Activated CD4-positive, alpha-beta T cell treated with anti-CD3 and anti-CD28 coated beads, Interleukin-2, Interleukin-4, amounts not matched to agents 100 ng/mL and 50 ng/mL, durations not matched to agents 16 hours and 8 hours (primary cell): ENCODE measurements at regions not wholly inside any gene's neighbourhood (a gene's known extent, or its start where the extent isn't known, plus 50 kb on each side); places are given as distances from the start of the nearest gene placed in this dataset.

Source experiments
- DNase-seq: peaks from one replicate; pipeline ENCODE4 v3.0.0-alpha.2; 2020; ENCODE audit warnings: low spot score

DNA sequence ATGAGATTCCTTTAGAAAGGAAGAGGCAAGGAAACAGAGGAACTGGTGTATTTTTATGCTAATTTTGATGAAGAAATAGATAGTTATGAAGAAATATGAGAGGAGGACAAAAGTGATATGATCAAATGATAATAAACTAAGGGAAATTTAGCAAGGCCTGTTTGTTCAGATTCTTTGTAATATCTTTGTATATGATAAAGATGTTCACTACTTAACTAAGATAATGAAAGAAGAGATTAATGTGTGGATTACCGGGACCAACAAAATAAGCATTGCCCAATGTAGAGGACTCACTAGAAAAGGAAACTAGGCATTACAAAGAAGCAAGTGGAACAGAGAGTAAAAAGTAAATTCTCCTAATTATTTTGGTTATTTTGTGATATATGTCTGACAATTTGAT, 99.0 kb upstream of the FIGN start:
- no peak for DNase-seq

GRCh38 chr2:163834221-163834620, 98.4 kb upstream of the FIGN start:
- DNase-seq, result no peak

DNA sequence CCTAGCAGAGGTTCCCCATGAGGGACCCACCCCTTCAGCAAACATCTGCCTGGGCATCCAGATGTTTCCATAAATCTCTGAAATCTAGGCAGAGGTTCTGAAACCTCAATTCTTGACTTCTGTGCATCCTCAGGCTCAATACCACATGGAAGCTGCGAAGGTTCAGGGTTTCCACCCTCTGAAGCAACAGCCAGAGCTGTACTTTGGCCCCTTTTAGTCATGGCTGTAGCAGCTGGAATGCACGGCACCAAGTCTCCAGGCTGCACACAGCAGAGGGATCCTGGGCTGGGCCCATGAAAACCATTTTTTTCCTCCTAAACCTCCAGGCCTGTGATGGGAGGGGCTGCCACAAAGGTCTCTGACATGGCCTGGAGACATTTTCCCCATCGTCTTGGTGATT, 93.0 kb upstream of the FIGN start:
- no peak for DNase-seq

DNA sequence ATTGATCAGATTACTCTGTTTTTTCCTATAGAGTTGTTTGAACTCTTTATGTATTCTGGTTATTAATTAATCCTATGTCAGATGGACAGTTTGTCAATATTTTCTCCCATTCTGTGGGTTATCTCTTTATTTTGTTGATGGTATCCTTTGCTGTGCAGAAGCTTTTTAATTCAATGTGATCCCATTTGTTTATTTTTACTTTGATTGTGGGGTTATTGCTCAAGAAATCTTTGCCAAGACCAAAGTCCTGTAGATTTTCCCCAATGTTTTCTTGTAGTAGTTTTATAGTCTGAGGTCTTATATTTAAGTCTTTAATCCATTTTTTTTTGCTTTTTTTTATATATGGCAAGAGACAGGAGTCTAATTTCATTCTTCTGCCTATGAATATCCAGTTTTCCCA, 86.2 kb upstream of the FIGN start:
- no peak for DNase-seq

GRCh38 chr2:163812926-163813520, 77.2 kb upstream of the FIGN start:
- DNase-seq, result no peak

GRCh38 chr2:163808406-163808805, 72.6 kb upstream of the FIGN start:
- DNase-seq, result no peak

GRCh38 chr2:163802284-163802683, 66.5 kb upstream of the FIGN start:
- no peak for DNase-seq

DNA sequence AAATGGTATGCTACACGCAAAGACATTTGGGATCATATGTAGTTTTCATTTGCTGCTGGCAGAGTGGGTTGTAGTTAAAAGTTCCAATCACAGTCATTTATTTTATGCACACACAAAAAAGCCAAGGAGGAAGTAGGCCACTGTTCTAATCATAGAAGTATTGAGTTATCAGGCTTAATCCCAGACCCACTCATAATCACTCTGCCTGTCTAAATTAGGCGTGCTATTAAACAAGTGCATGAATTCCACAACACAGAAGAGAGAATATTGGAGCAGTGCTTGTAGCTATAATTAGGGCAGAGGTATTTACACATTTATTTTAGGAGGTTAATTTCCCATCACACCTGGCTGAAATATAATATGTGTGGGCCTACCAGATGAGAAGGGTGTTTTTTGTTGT, 65.7 kb upstream of the FIGN start:
- DNase-seq, result no peak

DNA sequence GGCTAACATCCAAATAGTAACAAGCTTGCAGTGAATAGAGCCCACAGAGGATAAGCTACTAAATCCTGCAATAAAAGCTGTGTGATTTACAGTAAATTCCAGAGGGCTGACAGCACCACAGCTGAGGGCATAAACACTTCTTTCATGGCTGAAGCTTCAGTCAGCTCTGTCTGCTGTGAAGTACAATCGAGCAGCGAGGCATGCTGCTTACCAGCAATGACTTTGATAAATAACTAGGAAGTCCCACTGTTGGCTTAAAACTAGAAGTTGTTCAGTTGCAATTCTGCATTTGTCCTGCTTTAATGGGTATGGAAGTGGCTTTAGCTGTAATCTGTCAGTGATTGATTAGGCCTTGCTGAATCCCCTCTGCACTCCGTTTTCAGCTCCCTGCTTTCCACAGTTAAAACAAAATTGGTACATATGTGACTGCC, 65.2 kb upstream of the FIGN start:
- DNase-seq, result no peak

DNA sequence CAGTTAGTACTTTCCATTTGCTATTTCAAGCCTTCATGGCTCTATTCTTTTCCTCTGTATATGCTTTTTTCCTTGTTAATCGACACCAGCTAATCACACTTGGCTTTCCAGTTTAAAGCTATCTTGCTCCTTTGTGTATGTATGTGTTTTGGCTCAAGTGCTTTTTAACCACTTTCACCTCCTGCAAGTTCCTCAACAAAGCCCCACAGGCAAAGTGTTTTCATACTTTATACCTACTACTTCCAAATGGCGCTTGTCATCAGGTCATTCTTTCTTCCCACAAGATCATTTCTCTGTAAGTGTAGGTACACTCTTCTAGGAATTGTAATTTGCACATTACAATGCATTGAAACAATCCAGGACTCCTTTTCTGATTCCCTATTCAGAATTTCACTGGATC, 64.0 kb upstream of the FIGN start:
- DNase-seq, result no peak

GRCh38 chr2:163794635-163795034, 58.8 kb upstream of the FIGN start:
- DNase-seq, result no peak
